ENCODE measurements at regions not wholly inside any gene's neighbourhood (a gene's known extent, or its start where the extent isn't known, plus 50 kb on each side); places are given as distances from the start of the nearest gene placed in this dataset.

GRCh38 chr21:26739189-26739588, 106.0 kb downstream of the ADAMTS1 start:
- H3K9me3 Mint-ChIP-seq: peaks cover 7% of the 10 kb centered on the region
- no peak for TF ChIP-seq CTCF (IDR thresholded peaks at IDR 0.05; ENCODE audit: unreplicated experiment)
- no peak overlapping the region for H3K4me3 Mint-ChIP-seq
- no peaks in the 10 kb centered on the region for H3K4me1 Mint-ChIP-seq
- no peak for DNase-seq (ENCODE audit: low spot score in 2 of 2, unreplicated experiment in 2 of 2)
- H3K27me3 Mint-ChIP-seq (ENCODE audit: low read depth): no peaks in the 10 kb centered on the region
- H3K36me3 Mint-ChIP-seq: no peaks in the 10 kb centered on the region
- no peak overlapping the region for H3K27ac Mint-ChIP-seq

- Mint-ChIP-seq H3K27me3 (ENCODE audit: low read depth) (no peaks in the 10 kb centered on the region), H3K4me1 (peaks cover 10% of the 10 kb centered on the region), H3K4me3 (no peak overlapping the region), H3K36me3 (no peaks in the 10 kb centered on the region), H3K27ac (no peak overlapping the region), H3K9me3 (peaks cover 7% of the 10 kb centered on the region)
- no peak for DNase-seq (ENCODE audit: low spot score in 2 of 2, unreplicated experiment in 2 of 2)
- TF ChIP-seq CTCF (IDR thresholded peaks at IDR 0.05; ENCODE audit: unreplicated experiment): no peak
Measured at GRCh38 chr21:26736449-26736848, 108.8 kb downstream of the ADAMTS1 start.

GRCh38 chr21:26732432-26733221, 112.6 kb downstream of the ADAMTS1 start:
- peaks cover 10% of the 10 kb centered on the region for H3K4me1 Mint-ChIP-seq
- TF ChIP-seq CTCF (IDR thresholded peaks at IDR 0.05; ENCODE audit: unreplicated experiment): peak; percentile 62

GRCh38 chr21:26719750-26720149, 125.5 kb downstream of the ADAMTS1 start:
- Mint-ChIP-seq H3K27me3 (ENCODE audit: low read depth) (no peaks in the 10 kb centered on the region), H3K4me3 (no peak overlapping the region), H3K36me3 (no peaks in the 10 kb centered on the region), H3K27ac (no peak overlapping the region), H3K4me1 (peaks cover 4% of the 10 kb centered on the region), H3K9me3 (peaks cover 6% of the 10 kb centered on the region)
- DNase-seq (ENCODE audit: low spot score in 2 of 2, unreplicated experiment in 2 of 2): no peak
- no peak for TF ChIP-seq CTCF (IDR thresholded peaks at IDR 0.05; ENCODE audit: unreplicated experiment)

More at GRCh38 chr21:26732432-26733221, 112.6 kb downstream of the ADAMTS1 start:
- no peak overlapping the region for H3K27ac Mint-ChIP-seq
- no peaks in the 10 kb centered on the region for H3K27me3 Mint-ChIP-seq (ENCODE audit: low read depth)
- H3K4me3 Mint-ChIP-seq: no peak overlapping the region
- peak in 1 of 2 experiments; percentile 66 for DNase-seq (ENCODE audit: low spot score in 2 of 2, unreplicated experiment in 2 of 2)
- H3K36me3 Mint-ChIP-seq: no peaks in the 10 kb centered on the region
- peaks cover 13% of the 10 kb centered on the region for H3K9me3 Mint-ChIP-seq

GRCh38 chr21:26717146-26717739, 128.0 kb downstream of the ADAMTS1 start:
- DNase-seq (ENCODE audit: low spot score in 2 of 2, unreplicated experiment in 2 of 2): no peak
- Mint-ChIP-seq H3K4me3 (no peak overlapping the region), H3K36me3 (no peaks in the 10 kb centered on the region), H3K9me3 (no peaks in the 10 kb centered on the region), H3K27me3 (ENCODE audit: low read depth) (no peaks in the 10 kb centered on the region), H3K4me1 (peaks cover 4% of the 10 kb centered on the region), H3K27ac (no peak overlapping the region)
- TF ChIP-seq CTCF (IDR thresholded peaks at IDR 0.05; ENCODE audit: unreplicated experiment): peak; percentile 98

Data from mesothelial cell of epicardium (in vitro differentiated cells).